NCI-H2171 (cell line): ENCODE measurements at regions not wholly inside any gene's neighbourhood (a gene's known extent, or its start where the extent isn't known, plus 50 kb on each side); places are given as distances from the start of the nearest gene placed in this dataset.
A peak's percentile ranks its signal among the peaks of the same experiment; 100 is the strongest.
"Not testable (repeated sequence)": the region's sequence is repeated elsewhere in the genome, so short reads cannot be mapped to it uniquely, and the experiment has no call there.

Experiments used
- DNase-seq: peaks from one replicate; lab custom pipeline; 2025; lab: John Stamatoyannopoulos, UW

DNA sequence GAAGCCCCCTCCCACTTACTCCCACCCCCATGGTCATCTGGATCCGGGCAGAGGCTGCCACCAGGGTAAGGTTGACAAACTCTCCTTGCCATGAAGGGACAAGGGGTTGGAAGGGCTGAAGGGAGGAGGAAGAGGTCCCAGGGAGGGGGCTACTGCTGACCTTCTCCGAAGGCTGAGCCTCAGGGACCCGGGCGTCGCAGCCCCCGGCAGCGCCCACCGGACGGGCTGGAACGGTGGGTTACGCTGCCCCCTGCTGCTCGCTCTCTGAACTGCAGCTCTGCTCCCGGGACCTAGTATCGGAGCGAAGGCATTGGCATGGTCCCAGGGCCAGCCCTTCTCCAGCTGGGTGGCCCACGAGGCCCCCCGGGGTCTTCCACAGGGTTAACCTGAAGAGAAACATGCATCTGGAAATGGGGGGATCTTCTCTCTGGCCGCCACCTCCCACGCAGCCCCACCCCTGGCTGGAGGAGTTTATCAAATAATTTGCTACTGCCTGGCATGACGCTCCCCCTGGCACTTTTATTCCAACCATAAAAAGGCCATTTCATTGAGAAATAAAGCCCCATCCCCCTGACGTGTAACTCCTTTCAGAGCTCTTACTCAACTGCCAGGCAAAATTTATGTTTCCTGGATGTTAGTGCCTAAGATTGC lies 70.4 kb upstream of the TARDBP start:
- DNase-seq: no peak

DNA sequence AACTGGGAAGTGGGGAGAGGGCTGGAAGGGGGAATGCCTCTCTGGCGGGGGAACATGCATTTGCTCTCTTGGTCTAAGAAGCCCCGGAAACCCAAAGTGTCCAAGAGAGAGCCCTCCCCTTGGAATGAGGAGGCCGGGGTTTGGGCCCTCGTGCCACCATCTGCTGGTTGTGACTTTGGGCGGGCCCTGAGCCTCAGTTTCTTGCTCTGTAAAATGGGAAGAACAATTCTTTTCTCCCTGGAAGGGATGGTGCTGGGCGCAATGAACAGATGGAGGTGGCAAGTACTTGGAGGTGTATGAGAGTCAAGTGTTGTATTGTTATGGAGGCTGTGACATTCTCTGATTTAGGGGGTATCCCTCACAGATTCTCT lies 69.9 kb upstream of the TARDBP start:
- DNase-seq: no peak

DNA sequence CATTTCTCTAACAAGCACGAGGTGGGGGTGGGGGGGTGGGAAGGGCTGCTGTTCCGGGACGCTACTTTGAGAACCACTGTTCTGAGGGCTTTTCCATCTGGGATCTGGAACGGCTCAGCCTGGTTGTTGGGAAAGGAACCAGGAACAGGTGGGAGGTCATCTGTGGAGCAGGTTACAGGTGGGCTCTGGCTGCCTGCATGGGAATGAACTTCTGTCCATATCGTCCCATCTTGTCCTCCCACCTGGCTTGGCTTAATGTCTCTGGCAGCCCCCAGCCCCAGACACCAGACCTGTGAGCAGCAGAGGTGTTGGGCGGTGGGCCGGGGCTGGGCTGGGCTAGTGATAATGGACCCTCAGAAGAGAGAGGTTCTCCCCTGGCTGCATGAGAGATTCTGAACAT lies 69.4 kb upstream of the TARDBP start:
- DNase-seq: no peak

DNA sequence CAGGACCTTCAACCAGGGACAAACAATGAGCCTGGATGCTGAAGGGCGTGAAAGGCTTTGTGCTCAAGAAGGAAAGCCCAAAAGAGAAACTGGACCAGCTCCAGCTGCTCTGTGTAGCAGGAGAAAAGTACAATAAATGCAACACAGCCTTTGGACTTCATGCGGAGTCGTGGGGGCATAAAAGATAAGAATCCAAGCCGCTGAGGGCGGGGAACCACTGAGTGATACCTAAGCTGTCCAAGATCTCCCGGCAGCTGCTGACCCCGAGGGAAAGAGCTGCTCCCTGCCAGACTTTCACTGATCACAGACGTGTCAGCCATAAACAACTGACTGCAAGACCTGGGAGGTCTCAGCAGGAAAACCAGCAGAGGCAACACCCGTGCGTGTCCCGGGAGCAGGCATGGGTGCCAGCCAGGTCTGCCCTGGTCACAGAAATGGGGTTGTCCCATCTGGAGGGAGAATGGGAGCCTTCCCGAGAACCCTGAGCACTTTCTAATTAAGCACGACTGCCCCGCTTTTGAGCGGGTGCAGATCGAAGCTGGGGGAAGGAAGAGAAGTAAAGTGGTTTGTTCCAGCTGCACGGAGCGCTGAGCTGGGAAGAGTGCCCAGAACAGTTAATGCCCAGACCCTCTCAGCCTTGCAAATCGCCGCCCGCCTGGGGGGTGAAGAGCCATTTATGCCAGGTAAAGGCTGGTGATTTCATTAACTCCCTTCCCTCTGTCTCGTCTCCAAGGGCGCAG lies 68.3 kb upstream of the TARDBP start:
- peak; percentile 20 for DNase-seq

DNA sequence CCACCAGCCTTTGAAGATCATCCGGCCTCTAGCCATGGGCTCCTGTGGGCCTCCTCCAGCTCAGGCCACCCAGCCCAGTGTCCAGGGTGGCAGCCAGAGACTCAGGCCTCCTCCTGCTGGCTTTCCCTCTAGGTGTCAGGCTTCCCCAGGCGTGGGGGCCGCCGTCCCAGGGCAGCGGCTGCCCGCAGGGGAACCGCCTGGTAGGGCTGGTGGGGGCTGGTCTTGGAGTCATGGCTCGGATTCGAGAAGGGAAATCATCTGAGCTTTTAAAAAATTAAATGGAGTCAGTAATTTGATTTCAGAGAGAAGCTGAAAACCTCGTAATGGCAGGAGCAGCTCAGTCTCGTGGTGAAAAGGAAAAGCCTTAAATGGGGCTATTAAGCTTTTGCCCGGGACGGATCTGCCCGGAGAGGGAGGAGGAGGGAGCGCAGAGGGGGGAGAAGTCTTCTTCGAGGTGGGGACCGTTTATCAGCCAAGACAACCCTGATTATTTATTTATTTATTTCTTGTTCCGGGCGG lies 66.4 kb upstream of the TARDBP start:
- no peak for DNase-seq

DNA sequence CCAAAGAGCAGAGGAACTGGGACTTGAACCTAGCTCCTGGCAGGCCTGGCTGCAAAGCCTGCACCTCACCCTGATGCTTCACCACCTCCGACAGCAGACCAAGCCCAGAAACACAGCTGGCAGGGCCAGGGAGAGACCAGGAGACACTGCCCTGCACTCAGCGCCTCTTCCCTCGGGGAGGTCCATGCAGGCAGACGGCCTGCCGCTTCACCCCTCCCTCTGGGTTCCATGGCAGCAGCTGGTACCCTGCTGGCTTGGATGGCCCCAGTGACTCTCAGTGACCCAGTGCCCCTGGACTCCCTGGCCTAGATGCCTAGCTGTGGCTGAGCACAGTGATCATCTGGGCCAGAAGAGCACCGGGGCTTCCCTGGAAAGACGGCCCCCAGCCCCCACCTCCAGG lies 65.3 kb upstream of the TARDBP start:
- DNase-seq: no peak

DNA sequence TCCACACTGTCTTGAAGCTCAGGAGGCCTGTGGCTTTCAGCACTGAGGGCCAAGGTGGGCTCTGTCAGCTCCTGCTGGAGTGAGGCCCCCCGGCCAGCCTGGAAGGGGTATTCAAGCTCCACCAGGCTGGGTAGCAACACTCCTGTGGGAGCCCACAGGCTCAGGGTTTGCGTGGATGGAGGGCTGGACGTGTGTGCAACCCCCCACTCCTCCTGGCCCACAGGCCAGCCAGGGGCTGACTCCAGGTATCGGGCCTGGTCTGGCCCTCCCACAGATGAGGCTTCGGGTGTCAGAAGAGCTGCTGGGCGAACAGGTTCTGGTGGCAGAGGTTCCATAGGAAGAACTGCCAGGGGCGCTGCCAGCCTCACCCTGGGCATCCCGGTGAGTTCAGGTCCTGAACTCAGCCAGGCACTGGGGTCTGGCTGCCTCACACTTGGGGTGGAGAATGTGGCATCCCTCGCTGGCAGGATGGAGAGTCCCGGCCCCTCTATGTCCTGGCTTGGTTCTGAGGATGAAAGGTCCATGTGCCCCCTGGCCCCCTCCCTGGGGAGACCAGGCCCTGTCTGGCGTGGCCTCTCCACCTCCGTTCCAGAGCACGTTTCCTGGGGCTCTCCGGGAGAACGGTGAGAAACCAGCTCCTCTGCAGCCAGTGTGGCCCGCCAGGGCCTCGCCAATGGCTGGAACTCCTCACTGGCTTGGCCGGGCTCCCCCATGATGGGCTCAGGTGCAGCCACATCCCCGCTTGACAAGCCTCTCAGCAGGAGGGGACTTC lies 64.6 kb upstream of the TARDBP start:
- no peak for DNase-seq

DNA sequence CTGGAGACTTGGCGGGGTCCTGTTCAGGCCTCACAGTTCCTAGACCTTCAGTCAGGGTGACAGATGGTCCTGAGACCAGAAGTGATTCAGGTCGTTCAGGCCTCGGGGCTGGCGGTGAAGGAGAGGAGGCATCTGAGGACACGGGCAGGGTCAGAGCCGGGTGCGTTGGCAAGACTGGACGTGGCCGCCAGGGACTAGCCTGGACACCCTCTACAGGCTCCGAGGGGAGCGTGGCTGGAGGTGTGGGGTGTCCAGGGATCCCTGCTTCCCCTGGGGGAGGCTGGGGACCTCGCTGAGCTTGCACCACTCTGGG lies 64.0 kb upstream of the TARDBP start:
- no peak for DNase-seq

DNA sequence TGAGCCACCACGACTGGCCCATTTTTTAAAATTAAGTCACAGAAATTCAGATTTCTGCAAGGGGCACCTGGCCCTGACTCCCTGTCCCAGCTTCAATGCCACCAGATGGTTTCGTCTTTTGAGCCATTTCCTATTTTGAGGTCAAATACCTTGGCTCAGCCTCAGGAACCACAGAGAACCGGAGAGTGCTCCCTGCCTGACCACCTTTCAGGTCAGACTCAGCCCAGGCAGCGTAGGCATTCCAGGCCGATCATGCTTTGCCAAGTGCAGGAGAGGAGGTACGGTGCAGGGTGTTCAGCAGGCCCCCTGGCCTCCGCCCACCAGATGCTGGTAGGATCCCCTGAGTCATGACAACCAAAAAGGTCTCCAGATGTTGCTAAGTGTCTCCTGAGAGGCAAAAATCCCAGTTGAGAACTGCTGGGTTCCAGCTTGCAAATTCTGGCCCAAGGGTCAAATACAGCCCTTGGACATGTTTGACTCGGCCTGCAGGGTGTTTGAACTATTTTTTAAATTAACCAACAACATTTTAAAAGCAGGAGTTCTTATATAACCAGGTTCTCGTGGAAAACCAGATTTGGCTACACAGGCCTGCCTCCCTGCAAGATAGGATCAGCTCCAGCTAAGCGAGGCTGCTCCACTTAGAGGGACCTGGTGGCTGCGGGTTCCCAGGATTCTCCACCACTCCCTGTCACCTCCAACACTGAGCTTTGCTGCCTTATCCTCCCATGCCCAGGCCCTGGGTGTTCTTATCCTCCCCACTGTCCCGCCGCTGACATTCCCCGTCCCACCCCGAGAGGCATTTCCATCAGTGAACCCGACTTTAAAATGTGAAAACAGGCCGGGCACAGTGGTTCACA lies 61.9 kb upstream of the TARDBP start:
- DNase-seq: no peak

DNA sequence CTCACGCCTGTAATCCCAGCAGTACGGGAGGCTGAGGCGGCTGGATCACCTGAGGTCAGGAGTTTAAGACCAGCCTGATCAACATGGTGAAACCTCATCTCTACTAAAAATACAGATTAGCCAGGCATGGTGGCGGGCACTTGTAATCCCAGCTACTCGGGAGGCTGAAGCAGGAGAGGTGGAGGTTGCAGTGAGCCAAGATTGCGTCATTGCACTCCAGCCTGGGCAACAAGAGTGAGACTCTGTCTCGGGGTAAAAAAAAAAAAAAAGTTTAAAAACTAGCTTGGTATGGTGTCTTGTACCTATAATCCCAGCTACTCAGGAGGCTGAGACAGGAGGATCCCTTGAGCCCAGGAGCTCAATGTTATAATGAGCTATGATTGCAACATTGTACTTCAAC lies 61.2 kb upstream of the TARDBP start:
- not testable (repeated sequence) for DNase-seq

DNA sequence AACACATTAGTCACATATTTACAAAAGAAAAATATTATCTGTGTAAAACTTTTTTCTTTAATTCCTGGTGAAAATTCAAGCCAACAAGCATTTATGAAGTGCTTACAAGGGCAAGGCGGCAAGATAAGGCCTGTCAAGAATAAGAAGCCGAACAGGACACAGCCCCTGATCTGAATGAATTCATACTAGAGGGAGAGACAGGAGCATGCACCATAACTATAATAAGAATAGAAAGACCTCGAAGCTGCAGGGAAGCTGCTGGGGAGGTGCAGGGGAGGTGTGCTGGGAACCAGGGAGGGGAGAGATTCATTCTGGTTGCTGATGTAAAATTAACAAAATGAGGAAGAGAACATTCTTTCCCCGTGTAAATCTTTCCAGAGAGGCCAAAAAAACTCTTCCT lies 60.5 kb upstream of the TARDBP start:
- no peak for DNase-seq

DNA sequence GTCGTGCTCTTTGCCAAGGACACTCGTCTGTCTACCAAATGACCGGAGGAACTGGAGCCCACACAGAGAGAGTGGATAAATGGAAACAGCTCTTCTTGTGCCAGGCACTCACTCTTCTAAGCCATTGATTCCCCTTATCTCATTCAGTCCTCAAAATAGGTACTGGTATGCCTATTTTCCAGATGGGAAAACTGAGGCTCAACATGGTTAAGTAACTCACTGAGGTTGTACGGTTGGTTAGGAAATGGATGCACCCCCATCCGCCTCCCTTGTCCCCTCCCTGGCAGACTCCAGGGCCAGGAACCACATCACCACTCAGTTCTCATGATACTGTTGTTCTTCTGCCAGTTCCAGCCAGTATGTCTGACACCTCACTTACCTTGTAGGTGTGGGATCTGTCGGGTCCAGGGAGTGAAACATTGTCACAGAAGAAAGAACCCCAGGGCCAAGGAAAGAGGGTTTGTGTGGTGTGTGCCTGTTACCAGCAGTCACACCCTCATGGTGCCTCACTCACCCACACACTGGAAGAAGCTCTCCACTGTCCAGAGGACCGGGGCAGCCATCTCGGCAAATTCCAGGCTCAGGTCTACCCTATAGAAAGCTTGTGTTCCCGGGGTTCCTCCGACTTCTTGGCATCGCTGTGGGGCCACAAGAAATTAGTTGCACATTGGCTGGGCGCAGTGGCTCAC lies 58.8 kb upstream of the TARDBP start:
- DNase-seq: no peak

DNA sequence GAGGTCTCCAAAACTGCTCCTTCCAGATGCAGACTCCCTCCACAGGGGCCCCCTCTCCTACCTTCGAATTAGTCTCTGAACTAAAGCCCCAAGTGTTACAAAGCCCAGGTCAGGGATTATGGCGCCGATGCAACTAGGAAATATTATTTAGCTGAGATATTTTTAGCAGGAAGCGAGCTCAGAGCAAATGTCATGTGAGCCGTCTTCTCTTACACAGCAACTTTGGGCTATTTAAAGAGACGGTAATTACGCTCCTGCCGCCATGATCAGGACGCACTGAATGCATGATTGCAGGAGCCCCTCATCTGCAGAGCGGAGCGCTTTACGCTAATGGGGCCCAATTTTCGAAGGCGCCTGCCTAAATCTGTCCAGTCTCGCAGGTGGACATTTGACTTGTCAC lies 55.3 kb upstream of the TARDBP start:
- DNase-seq: no peak

DNA sequence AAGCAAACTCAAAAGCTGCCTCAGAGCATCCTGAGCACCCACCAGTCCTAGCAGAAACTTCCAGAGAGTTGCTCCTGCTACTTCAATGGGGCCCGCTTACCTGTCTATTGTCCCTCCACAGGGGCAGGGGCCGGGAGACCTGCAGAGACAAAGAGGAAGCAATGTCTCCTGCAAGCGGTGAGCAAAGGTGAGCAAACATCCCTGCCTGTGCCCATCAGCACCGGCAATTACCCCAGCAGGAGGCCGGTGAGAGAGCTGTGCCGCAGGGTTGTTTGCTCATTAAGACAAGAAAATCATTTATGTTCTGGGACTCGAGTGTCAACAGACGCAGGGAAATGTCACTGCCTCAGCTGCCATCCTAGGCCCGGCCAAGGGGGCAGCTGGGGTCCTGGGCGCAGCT lies 53.8 kb upstream of the TARDBP start:
- peak; percentile 38 for DNase-seq

DNA sequence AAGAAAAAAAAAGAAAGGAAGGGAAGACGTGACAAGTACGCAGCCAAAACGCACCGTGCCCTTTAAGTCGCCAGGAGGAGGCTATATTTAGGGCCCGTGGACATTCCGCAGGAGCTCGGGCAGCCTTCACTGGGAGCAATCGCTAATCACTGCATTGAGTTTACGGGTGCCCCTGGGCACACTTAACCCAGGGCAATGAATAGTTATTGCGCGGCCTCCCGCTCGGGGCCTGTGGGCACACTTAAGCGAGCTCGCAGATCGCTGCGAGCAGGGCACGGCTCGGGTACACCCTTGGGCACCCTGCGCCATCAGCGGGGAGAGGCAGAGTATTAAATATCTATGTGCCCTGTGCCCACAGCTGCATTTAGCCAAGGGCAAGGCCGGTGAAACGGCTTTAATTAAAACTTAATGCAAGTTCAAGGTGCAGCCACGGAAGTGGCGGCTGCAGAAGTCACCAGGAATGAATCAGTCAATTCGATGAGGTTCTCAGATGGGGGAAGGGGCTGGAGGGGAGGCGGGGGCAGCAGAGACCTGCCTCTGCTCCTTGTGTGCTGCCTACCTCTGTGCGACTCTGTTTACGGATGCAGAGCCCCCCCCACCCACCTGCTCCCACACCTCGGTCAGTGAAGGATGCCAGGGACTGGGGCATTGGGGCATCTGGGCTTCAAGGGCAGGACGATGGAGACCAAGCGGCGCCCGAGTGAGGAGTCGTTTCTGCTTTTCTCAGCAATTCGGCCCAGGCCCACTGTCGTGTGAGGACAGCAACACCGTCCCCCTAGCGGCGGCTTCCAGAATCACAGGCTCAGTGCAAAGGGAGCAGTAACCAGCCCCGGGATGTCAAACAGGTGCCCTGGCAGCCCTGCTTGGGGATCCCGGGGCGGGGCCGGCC lies 51.8 kb upstream of the TARDBP start:
- DNase-seq: peak; percentile 62

DNA sequence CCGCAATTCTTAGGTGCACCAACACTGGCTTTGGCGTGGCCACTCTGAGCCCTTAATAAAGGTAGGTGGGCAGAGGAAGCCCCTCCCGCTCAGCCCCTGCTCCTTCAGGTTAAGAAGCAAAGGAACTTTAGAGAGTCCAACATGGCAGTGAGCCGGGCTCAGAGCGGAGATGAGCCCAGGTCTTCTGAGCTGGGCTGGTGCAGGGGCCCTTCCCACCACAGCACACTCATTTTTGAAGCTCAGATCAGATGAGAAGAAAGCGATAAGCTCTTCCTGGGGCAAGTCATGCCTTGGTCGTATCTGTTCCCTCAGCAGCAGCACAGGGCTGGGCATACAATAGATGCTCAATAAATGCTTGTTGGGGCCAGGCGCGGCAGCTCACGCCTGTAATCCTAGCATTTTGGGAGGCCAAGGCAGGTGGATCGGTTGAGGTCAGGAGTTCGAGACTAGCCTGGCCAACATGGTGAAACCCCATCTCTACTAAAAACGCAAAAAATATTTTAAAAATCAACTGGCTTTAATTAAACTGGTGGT lies 51.1 kb upstream of the TARDBP start:
- no peak for DNase-seq

DNA sequence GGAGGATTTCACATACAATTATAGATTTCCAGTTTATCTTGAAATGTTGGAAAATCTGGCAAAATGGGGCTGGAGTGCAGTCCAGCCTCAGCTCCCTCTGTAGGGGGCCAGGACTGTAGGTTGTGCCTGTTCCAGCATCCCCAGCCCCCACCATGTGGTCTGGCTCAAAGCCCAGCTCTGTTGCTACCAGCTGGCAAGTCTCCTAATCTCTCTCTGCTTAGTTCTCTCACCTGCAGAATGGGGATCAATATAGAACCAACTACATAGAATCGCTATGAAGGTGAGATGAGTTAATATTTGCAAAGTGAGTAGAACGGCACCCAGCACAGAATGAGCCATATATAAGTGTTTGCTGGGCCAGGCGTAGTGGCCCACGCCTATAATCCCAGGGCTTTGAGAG lies 50.0 kb upstream of the TARDBP start:
- peak; percentile 75 for DNase-seq
